ENCODE measurements at regions not wholly inside any gene's neighbourhood (a gene's known extent, or its start where the extent isn't known, plus 50 kb on each side); places are given as distances from the start of the nearest gene placed in this dataset.

GRCh38 chr7:47039904-47040303 is 542.0 kb downstream of the TNS3 start:
- TF ChIP-seq CTCF (IDR thresholded peaks at IDR 0.05): no peak
- no peak for TF ChIP-seq ATF6 (CRISPR knock-in tag; IDR thresholded peaks at IDR 0.05)
- TF ChIP-seq NR3C1 (CRISPR knock-in tag; conservative IDR thresholded peaks at IDR 0.05; ENCODE audit: low read depth): no peak
- TF ChIP-seq NR2C2 (CRISPR knock-in tag; IDR thresholded peaks at IDR 0.05): no peak
- TF ChIP-seq ZNF232 (CRISPR knock-in tag; IDR thresholded peaks at IDR 0.05): no peak
- TF ChIP-seq ESRRA (CRISPR knock-in tag; IDR thresholded peaks at IDR 0.05; ENCODE audit: borderline replicate concordance): no peak
- TF ChIP-seq NR1H2 (CRISPR knock-in tag; IDR thresholded peaks at IDR 0.05): no peak
- TF ChIP-seq KAT7 (CRISPR knock-in tag; IDR thresholded peaks at IDR 0.05; ENCODE audit: borderline replicate concordance): no peak
- TF ChIP-seq, protein P1, sequence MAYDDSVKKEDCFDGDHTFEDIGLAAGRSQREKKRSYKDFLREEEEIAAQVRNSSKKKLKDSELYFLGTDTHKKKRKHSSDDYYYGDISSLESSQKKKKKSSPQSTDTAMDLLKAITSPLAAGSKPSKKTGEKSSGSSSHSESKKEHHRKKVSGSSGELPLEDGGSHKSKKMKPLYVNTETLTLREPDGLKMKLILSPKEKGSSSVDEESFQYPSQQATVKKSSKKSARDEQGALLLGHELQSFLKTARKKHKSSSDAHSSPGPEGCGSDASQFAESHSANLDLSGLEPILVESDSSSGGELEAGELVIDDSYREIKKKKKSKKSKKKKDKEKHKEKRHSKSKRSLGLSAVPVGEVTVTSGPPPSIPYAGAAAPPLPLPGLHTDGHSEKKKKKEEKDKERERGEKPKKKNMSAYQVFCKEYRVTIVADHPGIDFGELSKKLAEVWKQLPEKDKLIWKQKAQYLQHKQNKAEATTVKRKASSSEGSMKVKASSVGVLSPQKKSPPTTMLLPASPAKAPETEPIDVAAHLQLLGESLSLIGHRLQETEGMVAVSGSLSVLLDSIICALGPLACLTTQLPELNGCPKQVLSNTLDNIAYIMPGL (CRISPR knock-in tag; IDR thresholded peaks at IDR 0.05): no peak
- TF ChIP-seq ZNF263 (CRISPR knock-in tag; IDR thresholded peaks at IDR 0.05; ENCODE audit: low read depth): no peak
- no peak for TF ChIP-seq ATF2 (CRISPR knock-in tag; IDR thresholded peaks at IDR 0.05; ENCODE audit: borderline replicate concordance, low read depth)
